ENCODE measurements at regions not wholly inside any gene's neighbourhood (a gene's known extent, or its start where the extent isn't known, plus 50 kb on each side); places are given as distances from the start of the nearest gene placed in this dataset.

GRCh38 chr18:47680488-47680887 is 250.0 kb downstream of the SMAD2 start:
- Histone ChIP-seq H3K27ac (ENCODE audit: low read depth, low read length) (no peak overlapping the region), H3K4me2 (ENCODE audit: low read length) (no peak overlapping the region), H3K36me3 (ENCODE audit: insufficient read depth, low read length) (no peaks in the 10 kb centered on the region), H4K20me1 (ENCODE audit: insufficient read depth, low read length) (no peaks in the 10 kb centered on the region), H2AFZ (ENCODE audit: low read depth, low read length) (no peak overlapping the region), H3K9ac (ENCODE audit: low read length) (no peak overlapping the region), H3K4me3 (ENCODE audit: insufficient read depth, low read depth, low read length) (no peak overlapping the region), H3K27me3 (ENCODE audit: insufficient read depth, low read length) (no peaks in the 10 kb centered on the region), H3K4me1 (ENCODE audit: insufficient read depth, low read length) (no peaks in the 10 kb centered on the region), H3K79me2 (ENCODE audit: insufficient read depth, low read length) (no peaks in the 10 kb centered on the region), H3K9me3 (ENCODE audit: insufficient read depth, low read depth, low read length) (no peaks in the 10 kb centered on the region)
- TF ChIP-seq CTCF (IDR thresholded peaks at IDR 0.05; ENCODE audit: insufficient read depth, low read depth, low read length), result no peak
- no peak for TF ChIP-seq EZH2 (IDR thresholded peaks at IDR 0.05; ENCODE audit: insufficient read depth, low read length)
- no peaks in the 10 kb centered on the region for H3K36me3 Mint-ChIP-seq (ENCODE audit: low read depth, unreplicated experiment)
- peaks cover 2% of the 10 kb centered on the region for H3K27me3 Mint-ChIP-seq (ENCODE audit: low read depth, unreplicated experiment)
- FAIRE-seq (no peak), DNase-seq (ENCODE audit: low read depth) (no peak)
- H3K4me3 Mint-ChIP-seq (ENCODE audit: unreplicated experiment), result no peak overlapping the region
- no peaks in the 10 kb centered on the region for H3K9me3 Mint-ChIP-seq (ENCODE audit: unreplicated experiment)
- H3K4me1 Mint-ChIP-seq (ENCODE audit: low read depth, unreplicated experiment), result no peaks in the 10 kb centered on the region
- H3K27ac Mint-ChIP-seq (ENCODE audit: unreplicated experiment), result no peak overlapping the region

- H3K79me2 ChIP-seq (ENCODE audit: insufficient read depth, low read length), result no peaks in the 10 kb centered on the region
- no peak overlapping the region for H3K4me2 ChIP-seq (ENCODE audit: low read length)
- no peaks in the 10 kb centered on the region for H3K4me1 Mint-ChIP-seq (ENCODE audit: low read depth, unreplicated experiment)
- no peak overlapping the region for H3K4me3 Mint-ChIP-seq (ENCODE audit: unreplicated experiment)
- no peaks in the 10 kb centered on the region for H3K9me3 Mint-ChIP-seq (ENCODE audit: unreplicated experiment)
- H4K20me1 ChIP-seq (ENCODE audit: insufficient read depth, low read length), result no peaks in the 10 kb centered on the region
- no peaks in the 10 kb centered on the region for H3K36me3 Mint-ChIP-seq (ENCODE audit: low read depth, unreplicated experiment)
- H3K9ac ChIP-seq (ENCODE audit: low read length), result no peak overlapping the region
- no peaks in the 10 kb centered on the region for H3K27me3 ChIP-seq (ENCODE audit: insufficient read depth, low read length)
- no peak for FAIRE-seq
- H3K4me1 ChIP-seq (ENCODE audit: insufficient read depth, low read length), result no peaks in the 10 kb centered on the region
- H2AFZ ChIP-seq (ENCODE audit: low read depth, low read length), result no peak overlapping the region
- no peak overlapping the region for H3K27ac ChIP-seq (ENCODE audit: low read depth, low read length)
- H3K36me3 ChIP-seq (ENCODE audit: insufficient read depth, low read length), result no peaks in the 10 kb centered on the region
- H3K9me3 ChIP-seq (ENCODE audit: insufficient read depth, low read depth, low read length), result no peaks in the 10 kb centered on the region
- H3K4me3 ChIP-seq (ENCODE audit: insufficient read depth, low read depth, low read length), result no peak overlapping the region
- TF ChIP-seq EZH2 (IDR thresholded peaks at IDR 0.05; ENCODE audit: insufficient read depth, low read length) (no peak), CTCF (IDR thresholded peaks at IDR 0.05; ENCODE audit: insufficient read depth, low read depth, low read length) (no peak)
- H3K27me3 Mint-ChIP-seq (ENCODE audit: low read depth, unreplicated experiment), result peaks cover 2% of the 10 kb centered on the region
- DNase-seq (ENCODE audit: low read depth), result no peak
- H3K27ac Mint-ChIP-seq (ENCODE audit: unreplicated experiment), result no peak overlapping the region
Observed at GRCh38 chr18:47679864-47680263, 250.6 kb downstream of the SMAD2 start.

- Mint-ChIP-seq H3K27ac (ENCODE audit: unreplicated experiment) (no peak overlapping the region), H3K27me3 (ENCODE audit: low read depth, unreplicated experiment) (peaks cover 2% of the 10 kb centered on the region), H3K36me3 (ENCODE audit: low read depth, unreplicated experiment) (no peaks in the 10 kb centered on the region), H3K4me3 (ENCODE audit: unreplicated experiment) (no peak overlapping the region), H3K4me1 (ENCODE audit: low read depth, unreplicated experiment) (no peaks in the 10 kb centered on the region), H3K9me3 (ENCODE audit: unreplicated experiment) (no peaks in the 10 kb centered on the region)
- H3K79me2 ChIP-seq (ENCODE audit: insufficient read depth, low read length), result no peaks in the 10 kb centered on the region
- no peaks in the 10 kb centered on the region for H3K36me3 ChIP-seq (ENCODE audit: insufficient read depth, low read length)
- H3K4me1 ChIP-seq (ENCODE audit: insufficient read depth, low read length), result no peaks in the 10 kb centered on the region
- no peaks in the 10 kb centered on the region for H3K9me3 ChIP-seq (ENCODE audit: insufficient read depth, low read depth, low read length)
- H2AFZ ChIP-seq (ENCODE audit: low read depth, low read length), result no peak overlapping the region
- TF ChIP-seq EZH2 (IDR thresholded peaks at IDR 0.05; ENCODE audit: insufficient read depth, low read length) (no peak), CTCF (IDR thresholded peaks at IDR 0.05; ENCODE audit: insufficient read depth, low read depth, low read length) (no peak)
- H4K20me1 ChIP-seq (ENCODE audit: insufficient read depth, low read length), result no peaks in the 10 kb centered on the region
- H3K4me2 ChIP-seq (ENCODE audit: low read length), result no peak overlapping the region
- H3K4me3 ChIP-seq (ENCODE audit: insufficient read depth, low read depth, low read length), result no peak overlapping the region
- no peak for FAIRE-seq
- DNase-seq (ENCODE audit: low read depth), result no peak
- H3K27ac ChIP-seq (ENCODE audit: low read depth, low read length), result no peak overlapping the region
- H3K27me3 ChIP-seq (ENCODE audit: insufficient read depth, low read length), result no peaks in the 10 kb centered on the region
- no peak overlapping the region for H3K9ac ChIP-seq (ENCODE audit: low read length)
Observed at GRCh38 chr18:47677952-47678351, 252.5 kb downstream of the SMAD2 start.

Data from astrocyte (in vitro differentiated cells and primary cell).